HFFc6 (cell line): ENCODE measurements at regions not wholly inside any gene's neighbourhood (a gene's known extent, or its start where the extent isn't known, plus 50 kb on each side); places are given as distances from the start of the nearest gene placed in this dataset.
A peak's percentile ranks its signal among the peaks of the same experiment; 100 is the strongest.

Source experiments
- DNase-seq: peaks from one replicate; pipeline ENCODE4 v3.0.0-alpha.2; 2018
- H3K27ac Mint-ChIP-seq: 2 replicates; pipeline ENCODE4 v1.8.0; 2020; ENCODE audit warnings: mild to moderate bottlenecking, mixed read lengths
- H3K27me3 Mint-ChIP-seq: 2 replicates; pipeline ENCODE4 v1.8.0; 2021; ENCODE audit warnings: mild to moderate bottlenecking, moderate library complexity, mixed read lengths; ENCODE audit not compliant: insufficient read depth
- H3K36me3 Mint-ChIP-seq: 2 replicates; pipeline ENCODE4 v1.8.0; 2021; ENCODE audit warnings: low read depth, mixed read lengths
- H3K4me1 Mint-ChIP-seq: 2 replicates; pipeline ENCODE4 v1.8.0; 2020; ENCODE audit warnings: low read depth, mixed read lengths
- H3K4me3 Mint-ChIP-seq: 2 replicates; pipeline ENCODE4 v1.8.0; 2020; ENCODE audit warnings: mild to moderate bottlenecking, moderate library complexity, mixed read lengths
- H3K9me3 Mint-ChIP-seq: 2 replicates; pipeline ENCODE4 v1.8.0; 2020; ENCODE audit warnings: mild to moderate bottlenecking, mixed read lengths
- TF ChIP-seq, protein P1 (sequence below): fragments of 200-600 bp; sonication (generic); IDR thresholded peaks from 2 replicates; pipeline ENCODE4 v1.5.0; 2021; ENCODE audit warnings: antibody characterized with exemption, mild to moderate bottlenecking

DNA sequence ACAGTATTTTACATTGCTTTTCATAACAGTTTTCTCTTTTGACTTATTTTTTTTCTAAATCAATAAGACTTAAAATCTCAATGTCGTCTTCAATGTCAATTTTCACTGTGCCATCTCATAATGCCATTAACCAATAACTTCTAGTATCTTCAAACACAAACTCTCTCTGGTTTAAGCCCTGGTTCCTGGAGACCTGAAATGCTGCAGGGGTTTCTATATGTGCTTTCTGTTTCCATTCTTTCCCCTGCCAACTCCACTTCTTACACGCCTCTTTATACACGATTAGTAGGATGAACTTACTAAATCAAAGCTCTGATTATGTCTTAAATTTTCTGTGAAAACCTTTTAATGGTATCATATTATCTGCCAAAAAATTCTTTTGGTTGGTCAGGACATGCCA, 191.4 kb downstream of the AMY1C start:
- H3K36me3 Mint-ChIP-seq = no peaks in the 10 kb centered on the region
- H3K4me1 Mint-ChIP-seq = no peaks in the 10 kb centered on the region
- no peak for DNase-seq
- TF ChIP-seq, protein P1, sequence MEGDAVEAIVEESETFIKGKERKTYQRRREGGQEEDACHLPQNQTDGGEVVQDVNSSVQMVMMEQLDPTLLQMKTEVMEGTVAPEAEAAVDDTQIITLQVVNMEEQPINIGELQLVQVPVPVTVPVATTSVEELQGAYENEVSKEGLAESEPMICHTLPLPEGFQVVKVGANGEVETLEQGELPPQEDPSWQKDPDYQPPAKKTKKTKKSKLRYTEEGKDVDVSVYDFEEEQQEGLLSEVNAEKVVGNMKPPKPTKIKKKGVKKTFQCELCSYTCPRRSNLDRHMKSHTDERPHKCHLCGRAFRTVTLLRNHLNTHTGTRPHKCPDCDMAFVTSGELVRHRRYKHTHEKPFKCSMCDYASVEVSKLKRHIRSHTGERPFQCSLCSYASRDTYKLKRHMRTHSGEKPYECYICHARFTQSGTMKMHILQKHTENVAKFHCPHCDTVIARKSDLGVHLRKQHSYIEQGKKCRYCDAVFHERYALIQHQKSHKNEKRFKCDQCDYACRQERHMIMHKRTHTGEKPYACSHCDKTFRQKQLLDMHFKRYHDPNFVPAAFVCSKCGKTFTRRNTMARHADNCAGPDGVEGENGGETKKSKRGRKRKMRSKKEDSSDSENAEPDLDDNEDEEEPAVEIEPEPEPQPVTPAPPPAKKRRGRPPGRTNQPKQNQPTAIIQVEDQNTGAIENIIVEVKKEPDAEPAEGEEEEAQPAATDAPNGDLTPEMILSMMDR = no peak
- H3K9me3 Mint-ChIP-seq = peaks cover 6% of the 10 kb centered on the region
- H3K27me3 Mint-ChIP-seq = no peaks in the 10 kb centered on the region; the same call in 1 of the 2 replicates
- H3K27ac Mint-ChIP-seq = no peak overlapping the region
- no peak overlapping the region for H3K4me3 Mint-ChIP-seq

DNA sequence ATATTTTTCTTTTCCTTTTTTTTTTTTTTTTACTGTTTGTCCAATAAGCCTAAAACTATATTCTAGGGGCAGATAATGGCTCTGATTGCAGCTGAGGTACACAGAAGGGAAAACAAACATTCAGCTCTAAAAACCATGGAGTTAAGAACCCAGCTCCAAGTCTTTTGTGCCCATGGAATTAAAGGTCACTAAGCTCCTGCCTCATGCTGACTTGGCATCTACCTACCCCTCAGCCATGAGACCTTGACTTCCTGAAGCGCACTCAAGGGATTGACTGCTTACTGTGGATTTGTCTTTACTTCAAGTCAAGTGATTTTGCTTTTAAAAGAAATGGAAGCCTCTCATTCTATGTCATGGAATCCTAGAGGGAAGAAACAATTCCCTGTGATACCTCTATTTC, 192.3 kb downstream of the AMY1C start:
- H3K27me3 Mint-ChIP-seq = no peaks in the 10 kb centered on the region; the same call in 1 of the 2 replicates

DNA sequence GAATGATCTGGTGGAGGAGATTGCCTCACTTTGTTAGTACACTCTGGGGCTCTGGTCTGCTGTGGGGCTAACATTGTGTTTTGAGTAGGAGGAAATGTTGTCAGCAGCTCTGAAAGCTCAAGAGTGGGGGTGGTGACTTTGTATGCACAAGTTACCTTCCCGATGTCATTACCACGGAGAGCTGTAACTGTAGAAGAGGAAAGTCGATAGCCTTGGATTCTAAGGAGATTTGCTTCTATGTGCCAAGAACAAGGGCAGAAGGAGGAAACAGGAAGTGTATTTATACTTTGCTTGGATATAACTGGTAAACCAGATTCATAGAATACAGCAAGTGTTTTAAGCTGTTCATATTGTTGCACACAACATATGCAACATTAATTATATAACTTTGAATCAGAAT, 196.1 kb downstream of the AMY1C start:
- TF ChIP-seq, protein P1 = no peak
- Mint-ChIP-seq H3K9me3 (peaks cover 6% of the 10 kb centered on the region), H3K36me3 (no peaks in the 10 kb centered on the region), H3K27me3 (no peaks in the 10 kb centered on the region), H3K4me3 (no peak overlapping the region), H3K27ac (no peak overlapping the region), H3K4me1 (no peaks in the 10 kb centered on the region)
- DNase-seq = no peak

More for the DNA sequence above, 192.3 kb downstream of the AMY1C start:
- Mint-ChIP-seq H3K27ac (no peak overlapping the region), H3K4me1 (no peaks in the 10 kb centered on the region), H3K9me3 (peaks cover 6% of the 10 kb centered on the region), H3K4me3 (no peak overlapping the region), H3K36me3 (no peaks in the 10 kb centered on the region)
- no peak for DNase-seq
- TF ChIP-seq, protein P1 = no peak

DNA sequence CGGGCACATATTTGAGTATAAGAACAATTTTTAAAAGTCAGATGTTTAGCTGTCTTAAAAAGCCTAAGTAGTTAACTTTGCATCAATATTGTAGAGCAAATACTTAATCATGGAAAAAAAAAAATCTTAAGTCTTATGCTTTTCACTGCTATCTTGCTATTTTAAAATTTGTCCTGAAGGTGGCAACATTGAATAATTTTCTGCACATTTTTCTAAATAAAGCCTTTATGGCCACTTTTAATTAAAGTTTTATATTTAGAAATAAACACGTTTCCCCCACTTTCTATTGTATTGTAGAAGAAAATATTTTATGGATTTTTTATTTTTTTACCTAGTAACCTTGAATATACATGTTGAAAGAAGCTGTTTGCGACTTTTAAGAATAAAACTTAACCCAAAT, 198.8 kb downstream of the AMY1C start:
- Mint-ChIP-seq H3K36me3 (no peaks in the 10 kb centered on the region), H3K4me3 (no peak overlapping the region), H3K27ac (no peak overlapping the region), H3K4me1 (no peaks in the 10 kb centered on the region), H3K27me3 (no peaks in the 10 kb centered on the region), H3K9me3 (peaks cover 7% of the 10 kb centered on the region)
- DNase-seq = no peak
- TF ChIP-seq, protein P1 = peak; percentile 51

DNA sequence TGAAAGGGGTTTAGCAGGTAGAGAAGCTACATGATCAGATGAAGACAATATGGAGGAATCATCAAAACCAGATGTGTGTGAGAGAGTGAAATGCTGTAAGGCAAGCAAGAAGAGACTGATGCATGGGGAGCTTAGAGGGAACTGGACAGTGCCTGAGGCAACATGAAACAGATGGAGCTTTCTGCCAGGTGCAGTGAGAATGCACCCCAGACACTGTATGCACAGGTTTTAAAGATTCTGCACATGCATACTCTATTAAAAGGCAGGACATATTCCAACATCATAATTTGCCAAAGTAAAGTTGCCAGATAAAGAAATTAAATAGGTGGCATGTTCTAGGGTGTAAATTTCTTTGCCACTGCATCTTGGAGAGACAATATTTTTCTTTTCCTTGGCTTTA, 200.1 kb downstream of the AMY1C start:
- TF ChIP-seq, protein P1 = no peak
- Mint-ChIP-seq H3K27ac (no peak overlapping the region), H3K4me3 (no peak overlapping the region), H3K27me3 (no peaks in the 10 kb centered on the region), H3K4me1 (no peaks in the 10 kb centered on the region), H3K36me3 (no peaks in the 10 kb centered on the region), H3K9me3 (peaks cover 12% of the 10 kb centered on the region)
- no peak for DNase-seq

DNA sequence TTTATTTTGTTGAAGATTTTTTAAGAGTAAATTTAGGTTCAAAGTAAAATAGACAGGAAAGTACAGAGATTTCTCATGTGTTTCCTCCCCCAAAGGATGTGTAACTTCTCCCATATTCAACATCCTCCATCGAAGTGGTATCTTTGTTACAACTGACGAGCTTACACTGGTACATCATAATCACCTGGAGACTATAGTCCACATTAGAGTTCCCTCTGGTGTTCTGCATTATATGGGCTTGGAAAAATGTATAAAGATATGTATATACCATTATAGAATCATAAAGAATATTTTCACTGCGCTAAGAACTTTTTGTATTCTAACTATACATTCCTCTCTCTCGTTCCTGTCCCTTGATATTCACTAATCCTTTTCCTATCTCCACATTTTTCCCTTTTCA, 203.7 kb downstream of the AMY1C start:
- H3K9me3 Mint-ChIP-seq = peaks cover 19% of the 10 kb centered on the region

More for the DNA sequence above, 203.7 kb downstream of the AMY1C start:
- H3K4me1 Mint-ChIP-seq = no peaks in the 10 kb centered on the region
- no peak overlapping the region for H3K27ac Mint-ChIP-seq
- no peaks in the 10 kb centered on the region for H3K36me3 Mint-ChIP-seq
- TF ChIP-seq, protein P1 = no peak
- no peak for DNase-seq
- H3K27me3 Mint-ChIP-seq = no peaks in the 10 kb centered on the region
- no peak overlapping the region for H3K4me3 Mint-ChIP-seq
